ENCODE measurements at regions not wholly inside any gene's neighbourhood (a gene's known extent, or its start where the extent isn't known, plus 50 kb on each side); places are given as distances from the start of the nearest gene placed in this dataset.

DNA sequence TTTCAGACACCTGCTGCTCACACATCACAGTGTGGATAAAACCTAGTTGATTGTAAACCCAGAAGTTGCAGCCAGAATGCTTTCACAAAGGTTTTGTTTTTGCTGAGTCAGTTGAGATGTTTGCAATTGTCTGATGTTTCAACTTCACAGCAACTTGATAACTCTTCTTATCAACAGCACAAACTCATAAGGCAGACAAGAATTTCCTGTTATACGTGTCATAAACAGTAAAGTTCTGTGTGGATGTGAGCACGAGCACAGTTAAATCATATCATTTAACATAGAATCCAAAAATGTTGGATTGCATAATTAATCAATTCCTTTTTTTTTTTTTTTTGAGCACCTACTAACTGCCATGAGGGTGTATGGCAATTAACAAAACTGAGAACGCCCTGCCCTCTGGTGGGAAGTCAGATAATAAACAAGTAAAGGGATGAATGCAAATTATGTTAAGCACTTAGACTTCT, 512.2 kb downstream of the PDHA2 start:
- H3K4me3 ChIP-seq (ENCODE audit: low read depth, low read length): no peak overlapping the region
- DNase-seq (ENCODE audit: low read depth): no peak
- TF ChIP-seq, protein P1, sequence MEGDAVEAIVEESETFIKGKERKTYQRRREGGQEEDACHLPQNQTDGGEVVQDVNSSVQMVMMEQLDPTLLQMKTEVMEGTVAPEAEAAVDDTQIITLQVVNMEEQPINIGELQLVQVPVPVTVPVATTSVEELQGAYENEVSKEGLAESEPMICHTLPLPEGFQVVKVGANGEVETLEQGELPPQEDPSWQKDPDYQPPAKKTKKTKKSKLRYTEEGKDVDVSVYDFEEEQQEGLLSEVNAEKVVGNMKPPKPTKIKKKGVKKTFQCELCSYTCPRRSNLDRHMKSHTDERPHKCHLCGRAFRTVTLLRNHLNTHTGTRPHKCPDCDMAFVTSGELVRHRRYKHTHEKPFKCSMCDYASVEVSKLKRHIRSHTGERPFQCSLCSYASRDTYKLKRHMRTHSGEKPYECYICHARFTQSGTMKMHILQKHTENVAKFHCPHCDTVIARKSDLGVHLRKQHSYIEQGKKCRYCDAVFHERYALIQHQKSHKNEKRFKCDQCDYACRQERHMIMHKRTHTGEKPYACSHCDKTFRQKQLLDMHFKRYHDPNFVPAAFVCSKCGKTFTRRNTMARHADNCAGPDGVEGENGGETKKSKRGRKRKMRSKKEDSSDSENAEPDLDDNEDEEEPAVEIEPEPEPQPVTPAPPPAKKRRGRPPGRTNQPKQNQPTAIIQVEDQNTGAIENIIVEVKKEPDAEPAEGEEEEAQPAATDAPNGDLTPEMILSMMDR (IDR thresholded peaks at IDR 0.05; ENCODE audit: low read depth, low read length, missing control alignments): no peak

DNA sequence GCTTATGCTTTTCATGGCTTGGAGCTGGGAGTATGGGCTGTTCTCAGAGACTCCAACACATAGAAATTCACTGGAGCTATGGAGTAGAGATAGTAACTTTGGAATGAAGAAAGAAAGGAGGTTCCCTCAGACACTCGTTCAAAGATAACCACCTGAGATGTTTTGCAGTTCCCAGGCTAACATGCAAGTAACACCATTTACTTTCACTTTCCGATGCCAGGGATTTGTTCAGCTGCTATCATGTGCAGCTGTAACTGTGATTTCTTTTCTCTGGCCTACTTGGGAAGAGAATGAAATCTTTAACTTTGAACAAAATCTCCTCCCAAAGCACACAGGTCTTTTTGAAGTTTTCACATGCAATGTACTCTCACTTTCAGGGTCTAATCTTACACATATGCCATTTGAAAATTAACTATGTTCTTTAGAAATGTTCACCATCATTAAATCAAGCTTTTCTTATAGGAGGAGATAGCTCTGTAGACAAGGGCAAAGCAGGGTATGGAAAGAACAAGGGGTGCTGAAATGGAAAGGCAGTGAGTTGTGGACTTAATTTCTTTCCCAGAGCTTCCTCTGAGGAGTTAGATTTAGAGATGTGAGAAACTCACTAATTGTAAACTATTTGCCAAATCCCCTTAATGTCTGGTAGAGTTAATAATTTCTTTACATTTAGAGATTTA, 514.3 kb downstream of the PDHA2 start:
- DNase-seq (ENCODE audit: low read depth): no peak
- H3K4me3 ChIP-seq (ENCODE audit: low read depth, low read length): no peak overlapping the region
- TF ChIP-seq, protein P1 (IDR thresholded peaks at IDR 0.05; ENCODE audit: low read depth, low read length, missing control alignments): no peak

DNA sequence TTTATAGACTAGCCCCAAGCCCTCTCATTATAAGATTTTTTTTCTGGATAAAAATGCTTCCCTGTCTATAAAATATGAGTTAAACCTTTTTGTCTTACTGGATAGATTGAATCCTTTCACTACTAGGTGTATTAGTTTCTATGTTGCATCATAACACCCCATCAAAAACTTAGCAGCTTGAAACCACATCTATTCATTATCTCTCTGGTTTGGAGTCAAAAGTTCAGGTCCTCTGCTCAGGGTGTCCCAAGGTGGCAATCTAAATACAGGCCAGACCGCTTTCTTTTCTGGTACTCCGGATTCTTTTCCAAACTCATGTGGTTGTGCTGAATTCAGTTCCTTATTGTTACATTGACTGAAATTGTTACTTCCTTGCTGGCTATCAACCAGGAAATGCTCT, 515.5 kb downstream of the PDHA2 start:
- no peak for DNase-seq (ENCODE audit: low read depth)
- TF ChIP-seq, protein P1 (IDR thresholded peaks at IDR 0.05; ENCODE audit: low read depth, low read length, missing control alignments): no peak
- no peak overlapping the region for H3K4me3 ChIP-seq (ENCODE audit: low read depth, low read length)

DNA sequence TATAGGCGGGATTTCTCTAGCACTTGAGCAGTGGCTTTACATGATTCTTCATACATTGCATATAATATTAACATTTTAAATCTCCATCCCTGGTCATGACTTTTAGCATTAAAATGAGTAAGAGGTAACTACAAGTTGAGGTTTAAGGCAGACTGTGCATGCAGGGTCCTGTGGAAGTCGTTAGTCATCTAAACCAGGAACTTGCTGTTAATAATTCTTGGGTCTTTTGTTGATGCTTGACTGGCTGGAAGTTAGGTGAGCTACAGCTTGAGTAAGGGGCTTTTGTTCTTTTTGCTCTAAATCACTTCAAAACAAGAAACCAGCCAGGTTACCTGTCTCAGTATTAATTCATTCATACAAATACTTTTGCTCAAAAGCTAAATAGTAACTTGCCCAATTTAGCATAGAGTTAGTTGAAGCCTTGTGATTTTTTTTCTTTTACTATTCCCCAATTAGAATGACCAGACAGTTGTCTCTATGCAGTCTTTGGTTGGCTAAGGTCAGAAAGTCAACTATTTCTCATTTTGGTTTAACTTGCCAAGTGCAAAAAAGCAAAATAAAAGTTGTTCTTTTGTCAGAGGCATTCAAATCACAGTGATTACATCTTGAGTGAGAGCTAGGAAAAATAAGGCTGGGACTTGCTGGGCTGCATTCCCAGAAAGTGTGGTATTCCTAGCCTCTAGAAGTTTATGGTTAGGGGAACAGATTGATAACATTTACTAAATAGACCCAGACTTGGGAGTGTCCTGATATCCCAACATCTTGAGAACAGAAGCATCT, 516.9 kb downstream of the PDHA2 start:
- TF ChIP-seq, protein P1 (IDR thresholded peaks at IDR 0.05; ENCODE audit: low read depth, low read length, missing control alignments): no peak
- no peak overlapping the region for H3K4me3 ChIP-seq (ENCODE audit: low read depth, low read length)
- DNase-seq (ENCODE audit: low read depth): no peak

DNA sequence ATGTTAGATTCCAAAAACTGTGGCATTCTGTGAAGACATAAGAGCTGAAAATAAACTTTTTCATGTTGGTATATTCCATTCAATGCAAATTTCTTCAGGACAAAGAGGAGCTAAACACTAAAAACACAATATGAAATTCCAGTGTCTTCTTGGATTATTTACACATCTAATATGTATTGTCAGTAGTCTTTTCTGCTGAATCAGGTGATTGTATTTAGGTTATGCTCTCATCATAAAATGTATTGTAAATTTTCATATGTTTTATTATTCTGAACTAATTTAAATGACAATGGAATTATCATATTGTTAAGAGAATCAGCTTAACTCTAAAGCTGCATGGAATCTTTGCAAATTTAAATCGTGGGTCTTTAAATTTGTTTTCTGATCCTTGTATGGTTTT, 526.7 kb downstream of the PDHA2 start:
- TF ChIP-seq, protein P1 (IDR thresholded peaks at IDR 0.05; ENCODE audit: low read depth, low read length, missing control alignments): no peak

DNA sequence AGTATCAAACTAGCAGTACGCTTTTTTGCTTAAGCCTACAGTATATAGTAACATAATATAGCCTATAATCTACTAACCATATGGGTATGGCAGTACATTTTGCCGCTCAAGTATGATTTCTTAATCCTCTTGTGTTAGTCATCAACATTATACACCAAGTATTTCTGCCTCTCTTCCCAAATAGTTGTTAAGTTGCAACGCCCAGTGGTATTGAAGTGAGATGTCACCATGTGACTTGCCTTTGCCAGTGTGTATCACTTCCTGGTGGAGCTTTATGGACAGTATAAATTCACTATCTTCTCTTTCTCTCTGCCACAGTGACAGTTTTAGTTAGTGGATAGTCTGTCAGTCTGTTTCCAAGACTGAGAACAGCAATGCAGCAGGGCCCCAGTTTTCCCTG, 535.5 kb downstream of the PDHA2 start:
- TF ChIP-seq, protein P1 (IDR thresholded peaks at IDR 0.05; ENCODE audit: low read depth, low read length, missing control alignments): no peak
- DNase-seq (ENCODE audit: low read depth): no peak
- H3K4me3 ChIP-seq (ENCODE audit: low read depth, low read length): no peak overlapping the region

More for the DNA sequence above, 526.7 kb downstream of the PDHA2 start:
- H3K4me3 ChIP-seq (ENCODE audit: low read depth, low read length): no peak overlapping the region
- DNase-seq (ENCODE audit: low read depth): no peak

Data from GM12864 (cell line).